ENCODE measurements at regions not wholly inside any gene's neighbourhood (a gene's known extent, or its start where the extent isn't known, plus 50 kb on each side); places are given as distances from the start of the nearest gene placed in this dataset.
A peak's percentile ranks its signal among the peaks of the same experiment; 100 is the strongest.

- peak in 1 of 2 experiments; percentile 10 for DNase-seq
Observed at GRCh38 chr6:113636357-113636824, 220.8 kb upstream of the MARCKS start.

GRCh38 chr6:113640051-113640450 lies 217.1 kb upstream of the MARCKS start:
- no peak for DNase-seq

GRCh38 chr6:113642001-113642713 lies 215.0 kb upstream of the MARCKS start:
- DNase-seq = no peak

DNA sequence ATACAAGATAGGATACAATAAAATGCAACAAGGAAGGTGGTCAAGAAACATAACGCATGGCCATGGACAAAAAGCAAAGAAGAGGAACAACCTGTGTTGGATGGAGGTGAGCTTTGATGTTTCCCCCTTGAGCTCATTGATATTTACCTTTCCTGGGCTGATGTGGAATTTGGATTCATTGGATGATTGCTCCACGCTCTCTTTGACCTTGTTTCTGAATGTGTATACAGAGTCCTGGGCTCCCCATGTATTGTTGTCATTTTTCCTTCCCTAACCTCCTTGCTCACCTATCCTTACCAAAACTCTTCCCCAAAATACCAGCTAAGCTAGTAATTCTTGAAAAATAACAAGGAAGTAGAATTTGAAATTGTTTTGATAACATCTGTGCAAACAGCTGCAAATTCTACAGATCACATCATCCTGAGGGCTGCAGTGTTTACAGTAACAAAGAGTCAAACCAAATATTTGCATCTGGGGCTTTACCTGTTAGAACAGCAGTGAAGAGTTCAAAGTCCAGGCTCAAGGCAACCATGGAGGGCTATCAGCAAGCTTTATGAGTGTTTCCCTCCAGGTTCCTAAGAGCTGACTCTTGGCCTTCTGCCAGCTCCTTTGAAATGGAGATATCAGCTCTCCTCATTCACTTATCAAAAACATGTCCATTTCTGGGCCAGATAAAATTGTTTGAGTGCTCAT lies 214.3 kb upstream of the MARCKS start:
- DNase-seq = peak in 1 of 2 experiments; percentile 19

DNA sequence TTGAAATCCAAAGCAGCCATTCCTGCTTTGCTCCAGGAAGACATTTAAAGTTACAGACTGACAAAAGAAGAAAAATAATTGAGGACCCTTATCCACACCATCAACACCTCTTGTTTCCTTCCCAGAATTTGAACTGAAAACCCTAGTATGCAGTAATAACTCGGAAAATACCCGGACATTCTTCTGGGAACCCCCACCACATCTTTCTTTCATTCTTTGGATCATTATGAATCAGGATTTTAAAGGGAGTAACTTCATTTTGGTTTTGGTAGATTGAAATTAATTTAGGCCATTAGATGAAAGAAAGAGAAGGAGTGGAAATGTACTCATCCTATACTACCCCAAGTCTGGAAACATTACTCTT lies 213.8 kb upstream of the MARCKS start:
- no peak for DNase-seq

DNA sequence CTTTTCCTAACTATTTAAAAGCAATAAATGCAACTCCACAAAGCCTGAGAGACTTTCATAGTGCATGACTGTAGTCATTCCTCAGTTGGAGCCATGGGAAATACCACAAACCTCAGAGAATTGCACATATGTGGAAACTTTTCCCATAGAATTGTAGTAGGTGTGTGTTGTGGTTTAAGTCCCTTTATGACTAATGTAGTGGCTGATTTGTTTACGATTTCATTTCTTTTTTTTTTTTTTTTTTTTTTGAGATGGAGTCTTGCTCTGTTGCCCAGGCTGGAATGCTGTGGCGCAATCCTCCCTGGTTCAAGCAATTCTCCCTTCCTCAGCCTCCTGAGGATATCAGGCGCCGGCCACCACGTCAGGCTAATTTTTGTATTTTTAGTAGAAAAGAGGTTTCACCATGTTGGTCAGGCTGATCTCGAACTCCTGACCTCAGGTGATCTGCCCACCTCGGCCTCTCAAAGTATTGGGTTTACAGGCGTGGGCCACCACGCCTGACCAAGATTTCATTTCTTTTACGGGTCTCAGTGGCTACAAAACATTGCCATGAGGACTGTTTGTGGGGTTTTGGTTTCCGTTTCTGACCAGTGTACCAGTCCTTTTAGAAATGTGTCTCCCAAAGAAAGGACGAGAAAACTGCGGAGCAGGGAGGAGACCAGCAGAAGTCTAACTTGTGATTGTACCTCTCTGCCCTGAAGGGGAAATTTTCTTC lies 212.1 kb upstream of the MARCKS start:
- DNase-seq = no peak

DNA sequence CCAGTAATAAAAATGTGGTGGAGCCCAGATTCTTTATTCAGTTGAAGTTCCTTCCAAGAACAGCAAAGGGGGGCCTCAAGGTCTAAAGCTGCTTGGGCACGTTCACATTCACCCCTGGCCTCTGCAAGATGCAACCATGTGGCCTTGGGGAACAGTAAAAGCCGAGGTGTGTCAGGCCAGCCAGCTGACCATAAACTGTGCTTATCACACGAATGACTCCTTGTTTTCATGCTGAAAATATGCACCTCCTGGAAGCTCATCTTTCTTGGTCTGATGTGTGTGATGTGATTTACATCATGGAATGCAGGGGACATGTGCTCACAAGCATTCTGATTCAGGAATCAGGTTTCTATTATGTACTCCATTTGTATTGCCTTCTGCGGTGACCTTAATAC lies 211.6 kb upstream of the MARCKS start:
- DNase-seq = no peak

DNA sequence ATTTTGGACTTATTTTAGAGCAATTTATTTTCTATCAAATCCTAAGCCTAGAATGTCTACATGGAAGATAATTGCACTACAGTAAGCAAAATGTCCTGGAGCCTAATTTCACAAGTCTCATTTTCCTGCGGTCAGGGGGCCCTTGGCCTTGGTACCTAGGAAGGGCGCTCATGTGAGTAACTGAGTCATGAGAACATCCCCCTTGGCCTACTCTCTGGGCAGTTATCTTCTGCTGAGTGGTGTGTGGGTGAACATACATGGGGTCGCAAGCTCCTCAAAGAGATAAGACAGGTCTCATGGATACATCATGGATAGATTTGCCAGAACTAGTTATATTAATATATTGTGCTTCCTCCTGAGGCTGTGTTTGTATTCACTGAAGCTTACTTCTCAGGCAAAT lies 211.2 kb upstream of the MARCKS start:
- DNase-seq = no peak

DNA sequence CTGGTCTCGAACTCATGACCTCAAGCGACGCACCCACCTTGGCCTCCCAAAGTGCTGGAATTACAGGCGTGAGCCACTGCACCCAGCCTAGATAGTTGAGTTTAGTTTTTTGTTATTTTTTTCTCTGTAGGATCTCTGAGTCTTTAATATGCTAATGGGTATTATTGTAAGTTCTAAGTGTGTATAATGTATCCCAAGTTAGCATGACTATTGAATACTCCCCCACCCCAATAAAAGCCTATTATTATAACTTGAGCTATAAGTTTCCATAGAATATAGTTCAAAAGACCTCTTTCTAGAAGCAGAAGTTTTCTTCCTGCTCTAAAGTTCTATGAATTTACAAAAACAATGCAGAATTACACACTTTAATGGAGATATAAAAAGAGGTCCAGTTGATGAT lies 210.4 kb upstream of the MARCKS start:
- no peak for DNase-seq

DNA sequence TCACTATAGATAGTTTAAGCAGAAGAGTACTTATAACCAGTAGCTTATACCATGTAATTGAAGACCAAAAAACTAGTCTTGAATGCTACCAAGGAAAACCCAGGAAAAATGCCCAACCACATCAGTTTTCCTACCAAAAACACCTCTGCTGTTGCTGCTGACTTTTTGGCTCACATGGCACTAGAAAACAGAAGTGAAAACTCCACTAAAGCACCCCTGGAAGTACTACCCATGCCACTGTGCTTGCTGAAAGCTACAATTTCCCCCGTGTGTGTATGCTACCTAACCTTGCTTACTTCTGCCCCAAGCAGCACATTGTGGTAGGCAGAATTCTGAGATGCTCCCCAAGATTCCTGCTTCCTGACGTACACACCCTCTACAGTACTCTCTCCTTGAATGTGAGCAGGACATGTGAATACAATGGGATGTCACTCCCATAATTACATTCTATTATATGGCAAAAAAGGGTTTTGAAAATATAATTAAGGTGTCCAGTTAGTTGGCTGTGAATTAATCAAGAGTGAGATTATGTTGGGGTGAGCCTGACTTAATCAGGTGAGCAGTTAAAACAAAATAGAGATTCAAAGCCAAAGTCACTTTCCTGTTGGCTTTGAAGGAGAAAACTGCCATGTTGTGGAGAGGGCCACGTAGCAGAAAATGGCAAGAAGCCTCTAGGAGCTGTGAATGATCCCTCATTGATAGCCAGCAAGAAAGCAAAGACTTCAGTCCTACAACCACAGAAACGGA lies 209.8 kb upstream of the MARCKS start:
- no peak for DNase-seq

DNA sequence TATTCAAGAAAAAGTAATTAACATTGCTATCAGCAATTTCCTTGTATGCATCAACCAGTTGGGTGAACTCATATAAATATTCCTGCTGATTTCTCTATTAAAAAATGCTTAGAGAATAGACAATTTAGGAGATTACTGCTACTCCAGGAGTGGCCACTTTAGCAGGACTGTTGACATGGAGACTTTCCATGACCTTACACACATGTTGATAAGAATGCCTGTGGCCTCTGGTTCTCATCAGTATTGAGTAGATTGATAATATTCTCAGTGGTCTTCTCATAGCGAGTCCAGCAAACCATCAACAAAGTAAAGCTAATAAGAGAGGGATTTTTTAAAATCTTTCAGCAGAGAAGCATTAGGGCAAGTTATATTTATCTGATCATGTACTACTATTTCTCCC lies 208.4 kb upstream of the MARCKS start:
- DNase-seq = no peak

GRCh38 chr6:113649276-113649675 lies 207.9 kb upstream of the MARCKS start:
- no peak for DNase-seq

- DNase-seq = no peak
Observed at GRCh38 chr6:113649880-113650609, 207.1 kb upstream of the MARCKS start.

- DNase-seq = no peak
Observed at GRCh38 chr6:113650610-113650979, 206.6 kb upstream of the MARCKS start.

DNA sequence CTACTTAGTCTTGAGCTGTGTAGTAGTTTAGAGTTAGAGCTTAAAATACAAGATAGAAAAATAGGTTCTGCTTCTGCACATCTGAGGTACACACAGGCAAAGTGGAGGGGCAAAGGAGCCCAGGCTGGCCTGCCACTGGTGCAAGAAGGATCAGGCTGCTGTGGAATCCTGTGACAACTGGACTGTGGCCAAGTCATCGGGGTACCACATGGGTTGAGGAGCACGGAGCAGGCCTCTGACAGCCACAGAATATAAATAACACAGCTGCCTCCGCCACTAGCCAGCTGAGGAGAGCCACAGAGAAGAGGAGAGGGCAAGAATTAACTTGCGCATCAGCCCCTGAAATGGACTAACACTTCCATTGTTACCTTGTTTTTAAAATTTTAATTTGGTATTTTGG lies 206.0 kb upstream of the MARCKS start:
- DNase-seq = no peak

DNA sequence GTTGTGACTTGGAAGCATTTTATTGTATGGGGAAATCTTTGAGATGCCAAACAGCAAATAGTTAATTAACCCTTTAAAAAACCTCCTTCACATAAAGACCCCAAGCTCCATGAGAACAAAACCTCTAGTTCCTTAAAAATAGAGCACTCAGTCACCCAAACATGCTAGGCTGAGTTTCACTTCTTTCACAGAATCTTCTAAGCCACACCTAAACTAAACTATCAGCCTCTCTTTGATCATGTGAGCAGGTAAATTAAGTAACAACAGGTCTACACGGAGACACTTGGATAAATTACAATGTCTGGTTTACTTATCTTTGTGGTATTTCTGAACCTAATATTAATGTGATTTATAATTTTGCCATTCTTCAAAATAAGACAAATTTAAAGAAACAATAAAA lies 205.2 kb upstream of the MARCKS start:
- no peak for DNase-seq

GRCh38 chr6:113653275-113653674 lies 203.9 kb upstream of the MARCKS start:
- no peak for DNase-seq

- DNase-seq = no peak
Observed at GRCh38 chr6:113654396-113654795, 202.7 kb upstream of the MARCKS start.

- DNase-seq = no peak
Observed at GRCh38 chr6:113655761-113656160, 201.4 kb upstream of the MARCKS start.

GRCh38 chr6:113659762-113660404 lies 197.3 kb upstream of the MARCKS start:
- no peak for DNase-seq

DNA sequence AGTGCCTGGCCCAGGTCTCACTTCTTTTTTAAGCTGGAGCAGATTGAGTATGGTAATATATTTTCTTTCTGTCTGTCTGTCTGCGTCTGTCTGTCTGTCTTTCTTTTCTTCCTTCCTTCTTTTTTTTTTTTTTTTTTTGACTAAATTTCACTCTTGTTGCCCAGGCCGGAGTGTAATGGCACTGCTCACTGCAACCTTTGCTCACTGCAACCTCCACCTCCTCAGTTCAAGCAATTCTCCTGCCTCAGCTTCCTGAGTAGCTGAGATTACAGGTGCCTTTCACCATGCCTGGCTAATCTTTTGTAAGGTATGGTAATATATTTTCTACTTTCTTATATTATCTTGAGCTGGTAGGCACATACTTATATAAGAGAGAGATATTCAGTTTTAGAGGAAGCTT lies 196.3 kb upstream of the MARCKS start:
- DNase-seq = no peak

DNA sequence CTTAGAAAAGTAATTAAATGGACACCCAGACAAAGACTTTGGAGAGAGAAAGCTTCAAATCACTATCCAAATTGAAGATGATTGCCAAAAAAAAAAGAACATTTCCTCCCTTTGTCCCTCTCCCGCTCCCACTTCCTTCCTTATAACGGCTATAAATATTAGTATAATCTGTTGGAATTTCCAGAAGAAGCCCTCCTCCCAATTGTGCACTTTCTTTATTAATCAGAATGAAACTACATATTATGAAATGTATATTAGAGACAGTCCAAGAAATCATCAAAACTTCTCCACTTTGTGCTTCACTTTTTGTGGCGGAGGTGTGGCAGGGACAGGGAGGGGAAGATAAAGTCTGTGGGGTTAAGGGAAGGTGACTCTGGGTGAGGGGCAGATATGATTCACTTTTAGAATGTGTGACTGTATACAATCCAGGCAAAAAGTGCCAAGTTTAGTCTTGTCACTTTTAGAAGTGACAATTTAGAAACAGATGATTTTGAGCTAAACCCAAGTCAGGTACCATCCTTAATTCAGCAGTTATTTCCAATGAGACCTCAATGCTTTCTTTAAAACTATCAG lies 195.0 kb upstream of the MARCKS start:
- DNase-seq = no peak
